Psoas muscle (tissue), 7 donors: ENCODE measurements at regions not wholly inside any gene's neighbourhood (a gene's known extent, or its start where the extent isn't known, plus 50 kb on each side); places are given as distances from the start of the nearest gene placed in this dataset.

Experiments
- ATAC-seq, 4 donors: fragments of 200-7000 bp; cut with Tn5 transposase; one replicate each; pipeline ENCODE4 v1.9.1; 2020; ENCODE audit warnings: moderate library complexity in 3 of 4, mild to moderate bottlenecking in 2 of 4
- DNase-seq, 2 donors: peaks; one replicate each; pipeline ENCODE4 v3.0.0-alpha.2; 2020
- H3K27ac ChIP-seq: fragments of 200-600 bp; one replicate; pipeline ENCODE4 v1.8.0; 2022
- H3K27me3 ChIP-seq, 3 donors: fragments of 200-600 bp in 1 of 3; one replicate each; pipeline versions ENCODE4 v1.6.1 to v1.8.0; 2013 to 2022; ENCODE audit warnings: low read length in 2 of 3, mild to moderate bottlenecking in 2 of 3, moderate library complexity in 1 of 3; ENCODE audit not compliant: insufficient read depth in 3 of 3
- H3K36me3 ChIP-seq, 2 donors: fragments of 200-600 bp in 1 of 2; one replicate each; pipeline versions ENCODE4 v1.6.1 to v1.8.0; 2013 to 2022; ENCODE audit warnings: low read depth in 1 of 2, mild to moderate bottlenecking in 1 of 2, moderate library complexity in 1 of 2; ENCODE audit not compliant: insufficient read depth in 1 of 2
- H3K4me1 ChIP-seq: fragments of 200-600 bp; one replicate; pipeline ENCODE4 v1.8.0; 2022
- H3K4me3 ChIP-seq: fragments of 200-600 bp; one replicate; pipeline ENCODE4 v1.8.0; 2022; ENCODE audit warnings: mild to moderate bottlenecking
- H3K9me3 ChIP-seq: fragments of 200-600 bp; one replicate; pipeline ENCODE4 v1.8.0; 2022
- WGBS, 3 donors: extraction: QIAGEN DNeasy Blood & Tissue Kit; methylation state at CpG; one replicate each; pipeline versions ENCODE4 v1.1.6 to v1.1.7; 2013; 5-methylcytosine and 5-hydroxymethylcytosine counted together
- intact Hi-C, 2 donors: fragments of 100-400 bp; cut with DNase I; formaldehyde crosslinking; loops; one replicate each; pipeline versions ENCODE4 v1.11.0 to v1.14.2; 2022
- TF ChIP-seq, protein P1 (sequence below): fragments of 200-600 bp; IDR thresholded peaks from one replicate; pipeline ENCODE4 v1.8.0; 2022; ENCODE audit warnings: antibody characterized with exemption
- donor health status: healthy with polysubstance abuse.
- donor health status: DM: no; HTN: no; CAD: no; lungs with moderate emphysema.
- donor health status: Bipolar disorder and iron deficiency.
- donor health status: healthy.
- donor health status: DM: yes; HTN: yes; CAD: no.
- donor health status: DM: no; HTN: no; CAD: no.
- donor health status: DM: yes; HTN: yes; CAD: no.

- Histone ChIP-seq H3K36me3 (no peaks in the 10 kb centered on the region), H3K4me3 (no peak overlapping the region), H3K27ac (no peak overlapping the region), H3K4me1 (no peaks in the 10 kb centered on the region), H3K9me3 (no peaks in the 10 kb centered on the region), H3K27me3 (no peaks in the 10 kb centered on the region)
- intact Hi-C loops = no loop called here
- no peak for ATAC-seq
- DNase-seq = no peak
- WGBS, 3 donors = 88 to 92% (median 89%) methylated on average over 4 of the region's 4 CpGs
- TF ChIP-seq, protein P1, sequence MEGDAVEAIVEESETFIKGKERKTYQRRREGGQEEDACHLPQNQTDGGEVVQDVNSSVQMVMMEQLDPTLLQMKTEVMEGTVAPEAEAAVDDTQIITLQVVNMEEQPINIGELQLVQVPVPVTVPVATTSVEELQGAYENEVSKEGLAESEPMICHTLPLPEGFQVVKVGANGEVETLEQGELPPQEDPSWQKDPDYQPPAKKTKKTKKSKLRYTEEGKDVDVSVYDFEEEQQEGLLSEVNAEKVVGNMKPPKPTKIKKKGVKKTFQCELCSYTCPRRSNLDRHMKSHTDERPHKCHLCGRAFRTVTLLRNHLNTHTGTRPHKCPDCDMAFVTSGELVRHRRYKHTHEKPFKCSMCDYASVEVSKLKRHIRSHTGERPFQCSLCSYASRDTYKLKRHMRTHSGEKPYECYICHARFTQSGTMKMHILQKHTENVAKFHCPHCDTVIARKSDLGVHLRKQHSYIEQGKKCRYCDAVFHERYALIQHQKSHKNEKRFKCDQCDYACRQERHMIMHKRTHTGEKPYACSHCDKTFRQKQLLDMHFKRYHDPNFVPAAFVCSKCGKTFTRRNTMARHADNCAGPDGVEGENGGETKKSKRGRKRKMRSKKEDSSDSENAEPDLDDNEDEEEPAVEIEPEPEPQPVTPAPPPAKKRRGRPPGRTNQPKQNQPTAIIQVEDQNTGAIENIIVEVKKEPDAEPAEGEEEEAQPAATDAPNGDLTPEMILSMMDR = no peak
Observed at GRCh38 chr2:181334158-181334826, 122.9 kb upstream of the ITGA4 start.

GRCh38 chr2:181340891-181341290, 116.3 kb upstream of the ITGA4 start:
- WGBS, 3 donors = 90 to 97% (median 90%) methylated on average over 1 of the region's 1 CpG
- Histone ChIP-seq H3K36me3 (no peaks in the 10 kb centered on the region), H3K9me3 (no peaks in the 10 kb centered on the region), H3K27me3 (no peaks in the 10 kb centered on the region), H3K27ac (no peak overlapping the region), H3K4me3 (no peak overlapping the region), H3K4me1 (no peaks in the 10 kb centered on the region)
- no peak for ATAC-seq
- intact Hi-C loops = no loop called here
- TF ChIP-seq, protein P1 = no peak
- DNase-seq = no peak

- no peaks in the 10 kb centered on the region for H3K9me3 ChIP-seq
- 82 to 88% (median 88%) methylated on average over 2 of the region's 2 CpGs for WGBS, 3 donors
- H3K4me1 ChIP-seq = no peaks in the 10 kb centered on the region
- intact Hi-C loops = no loop called here
- ATAC-seq (no peak), DNase-seq (no peak)
- no peaks in the 10 kb centered on the region for H3K27me3 ChIP-seq
- TF ChIP-seq, protein P1 = no peak
- H3K36me3 ChIP-seq = no peaks in the 10 kb centered on the region
- no peak overlapping the region for H3K4me3 ChIP-seq
- H3K27ac ChIP-seq = no peak overlapping the region
Observed at GRCh38 chr2:181341855-181342600, 115.2 kb upstream of the ITGA4 start.

DNA sequence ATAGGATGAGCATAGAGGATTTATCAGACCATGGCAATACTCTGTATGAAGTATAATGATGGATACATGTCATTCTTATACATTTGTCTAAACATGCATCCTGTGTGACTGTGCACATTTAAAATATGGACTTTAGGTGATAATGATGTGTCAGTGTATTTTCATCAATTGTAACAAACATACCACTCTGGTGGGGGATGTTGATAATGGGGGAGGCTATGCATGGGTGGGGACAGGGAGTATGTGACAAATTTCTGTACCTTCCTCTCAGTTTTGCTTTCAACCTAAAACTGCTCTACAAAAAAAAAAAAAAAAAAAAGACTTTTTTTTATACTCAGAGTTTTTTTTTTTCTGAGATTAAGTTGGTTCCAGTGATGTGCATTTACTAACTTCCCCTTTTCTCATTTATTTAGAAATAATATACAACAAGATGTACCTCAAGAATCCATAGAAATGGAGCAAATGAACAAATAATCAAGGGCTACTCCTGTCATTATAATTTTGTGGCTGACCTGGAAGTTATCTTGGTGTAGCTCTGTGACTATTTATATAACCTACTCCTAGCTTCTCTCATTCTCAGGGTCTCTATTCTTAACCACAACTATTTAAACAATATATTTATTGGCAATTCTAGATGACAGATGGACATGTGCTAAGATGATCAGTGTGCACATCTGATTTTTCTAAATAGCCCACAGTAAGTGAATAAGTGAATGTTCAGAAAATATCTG, 108.9 kb upstream of the ITGA4 start:
- H3K27ac ChIP-seq = no peak overlapping the region
- no peaks in the 10 kb centered on the region for H3K9me3 ChIP-seq
- H3K4me1 ChIP-seq = no peaks in the 10 kb centered on the region
- DNase-seq (no peak), ATAC-seq (no peak)
- no peaks in the 10 kb centered on the region for H3K36me3 ChIP-seq
- intact Hi-C loops = no loop called here
- no peaks in the 10 kb centered on the region for H3K27me3 ChIP-seq
- TF ChIP-seq, protein P1 = no peak
- no peak overlapping the region for H3K4me3 ChIP-seq
